ENCODE measurements at regions not wholly inside any gene's neighbourhood (a gene's known extent, or its start where the extent isn't known, plus 50 kb on each side); places are given as distances from the start of the nearest gene placed in this dataset.
"Not testable (repeated sequence)": the region's sequence is repeated elsewhere in the genome, so short reads cannot be mapped to it uniquely, and the experiment has no call there.

DNA sequence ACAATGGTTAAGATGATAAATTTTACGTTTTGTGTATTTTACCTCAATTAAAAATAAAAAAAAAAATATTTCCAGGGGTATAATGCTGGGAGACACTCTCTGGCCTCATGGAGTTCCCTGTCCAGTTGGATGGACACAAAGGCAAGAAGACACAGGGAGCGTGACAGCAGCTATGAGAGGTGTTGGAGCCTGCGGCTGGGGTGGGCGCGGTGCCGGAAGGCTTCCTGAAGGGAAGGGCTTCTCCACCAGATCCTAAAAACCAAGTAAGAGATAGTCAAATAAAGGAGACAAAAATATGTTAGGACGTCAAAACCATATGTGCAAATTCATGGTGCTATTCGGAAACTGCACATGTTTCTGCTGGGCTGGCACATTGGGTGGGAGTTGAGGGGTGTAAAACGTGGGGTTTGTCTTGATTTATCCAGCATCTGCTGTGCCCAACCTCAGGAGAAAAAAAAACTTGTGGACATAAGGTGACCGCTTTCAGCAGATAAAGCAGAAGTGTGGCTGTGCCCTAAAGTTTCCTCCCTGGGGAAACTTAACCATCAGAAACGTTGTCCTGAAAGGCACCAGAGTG, 467.6 kb downstream of the RNF144A start:
- DNase-seq: no peak
- no peak overlapping the region for H3K27ac Mint-ChIP-seq
- Histone ChIP-seq H3K27me3 (ENCODE audit: insufficient read depth, low read length) (no peaks in the 10 kb centered on the region), H3K27ac (ENCODE audit: insufficient read length, low read depth, low read length) (no peak overlapping the region), H3K14ac (ENCODE audit: insufficient read depth, low read length) (no peak overlapping the region), H3K23me2 (ENCODE audit: insufficient read length, low read depth, low read length, poor library complexity, severe bottlenecking) (no peaks in the 10 kb centered on the region), H3T11ph (ENCODE audit: low read length) (no peak overlapping the region), H4K8ac (replicated peaks; ENCODE audit: insufficient read length, low read depth, low read length) (no peak overlapping the region), H2AFZ (ENCODE audit: low read length) (no peak overlapping the region), H3K23ac (ENCODE audit: insufficient read length, low read depth, low read length) (no peak overlapping the region), H2BK120ac (ENCODE audit: low read depth, low read length, poor library complexity, severe bottlenecking) (no peak overlapping the region), H3K4me1 (ENCODE audit: insufficient read depth, low read length) (no peaks in the 10 kb centered on the region), H3K9ac (ENCODE audit: extremely low read depth, insufficient read length, low read length) (no peak overlapping the region), H3K56ac (ENCODE audit: insufficient read length, low read depth, low read length) (no peak overlapping the region), H3K79me1 (ENCODE audit: insufficient read depth, low read depth, low read length, poor library complexity, severe bottlenecking) (no peaks in the 10 kb centered on the region), H4K20me1 (ENCODE audit: control insufficient read depth, insufficient read depth, insufficient read length) (no peaks in the 10 kb centered on the region), H3K79me2 (ENCODE audit: insufficient read depth, low read length) (no peaks in the 10 kb centered on the region), H4K5ac (ENCODE audit: insufficient read length, low read depth, low read length) (no peak overlapping the region), H3K18ac (ENCODE audit: insufficient read length, low read depth, low read length) (no peak overlapping the region), H3K4ac (ENCODE audit: low read depth, low read length) (no peak overlapping the region), H2AK5ac (ENCODE audit: insufficient read length, low read length) (no peak overlapping the region), H4K91ac (ENCODE audit: insufficient read length, low read depth, low read length) (no peak overlapping the region), H3K4me2 (ENCODE audit: insufficient read depth, insufficient read length, low read length) (no peak overlapping the region), H2BK12ac (ENCODE audit: insufficient read length, low read depth, low read length) (no peak overlapping the region), H2BK20ac (ENCODE audit: low read depth, low read length, poor library complexity, severe bottlenecking) (no peak overlapping the region), H3K9me3 (ENCODE audit: control insufficient read depth, low read depth, low read length) (no peaks in the 10 kb centered on the region), H2BK15ac (ENCODE audit: low read depth, low read length) (no peak overlapping the region), H2BK5ac (ENCODE audit: insufficient read length, low read length) (no peak overlapping the region)
- TF ChIP-seq, protein P1, sequence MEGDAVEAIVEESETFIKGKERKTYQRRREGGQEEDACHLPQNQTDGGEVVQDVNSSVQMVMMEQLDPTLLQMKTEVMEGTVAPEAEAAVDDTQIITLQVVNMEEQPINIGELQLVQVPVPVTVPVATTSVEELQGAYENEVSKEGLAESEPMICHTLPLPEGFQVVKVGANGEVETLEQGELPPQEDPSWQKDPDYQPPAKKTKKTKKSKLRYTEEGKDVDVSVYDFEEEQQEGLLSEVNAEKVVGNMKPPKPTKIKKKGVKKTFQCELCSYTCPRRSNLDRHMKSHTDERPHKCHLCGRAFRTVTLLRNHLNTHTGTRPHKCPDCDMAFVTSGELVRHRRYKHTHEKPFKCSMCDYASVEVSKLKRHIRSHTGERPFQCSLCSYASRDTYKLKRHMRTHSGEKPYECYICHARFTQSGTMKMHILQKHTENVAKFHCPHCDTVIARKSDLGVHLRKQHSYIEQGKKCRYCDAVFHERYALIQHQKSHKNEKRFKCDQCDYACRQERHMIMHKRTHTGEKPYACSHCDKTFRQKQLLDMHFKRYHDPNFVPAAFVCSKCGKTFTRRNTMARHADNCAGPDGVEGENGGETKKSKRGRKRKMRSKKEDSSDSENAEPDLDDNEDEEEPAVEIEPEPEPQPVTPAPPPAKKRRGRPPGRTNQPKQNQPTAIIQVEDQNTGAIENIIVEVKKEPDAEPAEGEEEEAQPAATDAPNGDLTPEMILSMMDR (conservative IDR thresholded peaks at IDR 0.05): no peak
- peaks cover 0 to 2% of the 10 kb centered on the region in 2 experiments; a peak in 2 of 5 replicates for H3K9me3 Mint-ChIP-seq
- H3K4me1 Mint-ChIP-seq: no peaks in the 10 kb centered on the region
- H3K4me3 Mint-ChIP-seq: no peak overlapping the region
- H3K36me3 Mint-ChIP-seq (ENCODE audit: insufficient read depth in 1 of 3, low read depth in 3 of 3): peaks cover 0 to 4% (median 0%) of the 10 kb centered on the region in 3 experiments; a peak in 1 of 7 replicates
- WGBS (ENCODE audit: extremely low coverage, insufficient read length, low lambda C conversion rate): no CpG with 5 or more reads among the region's 11 CpGs
- H3K27me3 Mint-ChIP-seq (ENCODE audit: low read depth): peaks cover 2% of the 10 kb centered on the region

DNA sequence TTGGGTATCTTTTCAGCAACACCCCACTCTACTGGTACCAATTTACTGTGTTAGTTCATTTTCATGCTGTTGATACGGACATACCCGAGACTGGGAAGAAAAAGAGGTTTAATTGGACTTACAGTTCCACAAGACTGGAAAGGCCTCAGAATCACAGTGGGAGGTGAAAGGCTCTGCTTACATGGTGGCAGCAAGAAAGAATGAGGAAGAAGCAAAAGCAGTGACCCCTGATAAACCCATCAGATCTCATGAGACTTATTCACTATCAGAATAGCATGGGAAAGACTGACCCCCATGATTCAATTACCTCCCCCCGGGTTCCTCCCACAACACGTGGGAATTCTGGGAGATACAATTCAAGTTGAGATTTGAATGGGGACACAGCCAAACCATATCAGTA, 473.1 kb downstream of the RNF144A start:
- no CpG with 5 or more reads among the region's 4 CpGs for WGBS (ENCODE audit: extremely low coverage, insufficient read length, low lambda C conversion rate)

More for the DNA sequence above, 473.1 kb downstream of the RNF144A start:
- H3K4me3 Mint-ChIP-seq; H4K8ac ChIP-seq (replicated peaks; ENCODE audit: insufficient read length, low read depth, low read length); H2AK5ac ChIP-seq (ENCODE audit: insufficient read length, low read length); H3K18ac ChIP-seq (ENCODE audit: insufficient read length, low read depth, low read length); H3K14ac ChIP-seq (ENCODE audit: insufficient read depth, low read length); H4K20me1 ChIP-seq (ENCODE audit: control insufficient read depth, insufficient read depth, insufficient read length); H2BK15ac ChIP-seq (ENCODE audit: low read depth, low read length); H3K4me1 ChIP-seq (ENCODE audit: insufficient read depth, low read length); H2BK5ac ChIP-seq (ENCODE audit: insufficient read length, low read length); H3K23ac ChIP-seq (ENCODE audit: insufficient read length, low read depth, low read length); H3K9me3 Mint-ChIP-seq; H2AFZ ChIP-seq (ENCODE audit: low read length); H3K27ac ChIP-seq (ENCODE audit: insufficient read length, low read depth, low read length); H4K5ac ChIP-seq (ENCODE audit: insufficient read length, low read depth, low read length); H3K27me3 ChIP-seq (ENCODE audit: insufficient read depth, low read length); H4K91ac ChIP-seq (ENCODE audit: insufficient read length, low read depth, low read length); H2BK120ac ChIP-seq (ENCODE audit: low read depth, low read length, poor library complexity, severe bottlenecking); H2BK20ac ChIP-seq (ENCODE audit: low read depth, low read length, poor library complexity, severe bottlenecking); DNase-seq; H3K36me3 Mint-ChIP-seq (ENCODE audit: insufficient read depth in 1 of 3, low read depth in 3 of 3); H3K23me2 ChIP-seq (ENCODE audit: insufficient read length, low read depth, low read length, poor library complexity, severe bottlenecking); H3K9me3 ChIP-seq (ENCODE audit: control insufficient read depth, low read depth, low read length); H3K4me1 Mint-ChIP-seq; H3K27me3 Mint-ChIP-seq (ENCODE audit: low read depth); H3K79me2 ChIP-seq (ENCODE audit: insufficient read depth, low read length); H3K4ac ChIP-seq (ENCODE audit: low read depth, low read length); H3K4me2 ChIP-seq (ENCODE audit: insufficient read depth, insufficient read length, low read length); H3K27ac Mint-ChIP-seq; H3K56ac ChIP-seq (ENCODE audit: insufficient read length, low read depth, low read length); H3K9ac ChIP-seq (ENCODE audit: extremely low read depth, insufficient read length, low read length); H2BK12ac ChIP-seq (ENCODE audit: insufficient read length, low read depth, low read length); H3K79me1 ChIP-seq (ENCODE audit: insufficient read depth, low read depth, low read length, poor library complexity, severe bottlenecking); H3T11ph ChIP-seq (ENCODE audit: low read length): not testable (repeated sequence)

Measured in H9 (cell line).